Heart left ventricle (tissue), 16 donors: ENCODE measurements at regions not wholly inside any gene's neighbourhood (a gene's known extent, or its start where the extent isn't known, plus 50 kb on each side); places are given as distances from the start of the nearest gene placed in this dataset.

ENCODE experiments used
- ATAC-seq, 4 donors: fragments of 200-7000 bp; cut with Tn5 transposase; one replicate each; pipeline ENCODE4 v1.9.1; 2020 to 2022; ENCODE audit warnings: moderate library complexity in 4 of 4, mild to moderate bottlenecking in 3 of 4, moderate number of reproducible peaks in 1 of 4
- DNase-seq, 5 donors: peaks; one replicate each; pipeline ENCODE4 v3.0.0-alpha.2; 2020
- H3K27ac ChIP-seq, 12 donors: fragments of 200-600 bp; sonication (generic) in 4 of 12; one replicate each; pipeline versions ENCODE4 v1.5.0 to v1.8.0; 2016 to 2022; ENCODE audit warnings: mild to moderate bottlenecking in 2 of 12
- H3K27me3 ChIP-seq, 9 donors: fragments of 200-600 bp; sonication (generic) in 2 of 9; one replicate each; pipeline versions ENCODE4 v1.5.1 to v1.8.0; 2016 to 2022; ENCODE audit warnings: mild to moderate bottlenecking in 3 of 9
- H3K36me3 ChIP-seq, 9 donors: fragments of 200-600 bp; sonication (generic) in 2 of 9; one replicate each; pipeline versions ENCODE4 v1.5.0 to v1.8.0; 2018 to 2022; ENCODE audit warnings: mild to moderate bottlenecking in 2 of 9
- H3K4me1 ChIP-seq, 12 donors: fragments of 200-600 bp; sonication (generic) in 4 of 12; one replicate each; pipeline versions ENCODE4 v1.5.0 to v1.8.0; 2016 to 2022; ENCODE audit warnings: mild to moderate bottlenecking in 3 of 12
- H3K4me3 ChIP-seq, 12 donors: fragments of 200-600 bp; sonication (generic) in 4 of 12; one replicate each; pipeline versions ENCODE4 v1.5.0 to v1.8.0; 2017 to 2022; ENCODE audit warnings: mild to moderate bottlenecking in 9 of 12, moderate library complexity in 4 of 12
- H3K9me3 ChIP-seq, 12 donors: fragments of 200-600 bp; sonication (generic) in 4 of 12; one replicate each; pipeline versions ENCODE4 v1.5.0 to v1.8.0; 2016 to 2022; ENCODE audit warnings: mild to moderate bottlenecking in 1 of 12
- CTCF ChIP-seq, 12 donors: fragments of 200-600 bp; sonication (generic) in 4 of 12; IDR thresholded peaks; one replicate each; pipeline versions ENCODE4 v1.5.0 to v1.8.0; 2018 to 2022; ENCODE audit warnings: antibody characterized with exemption in 12 of 12, mild to moderate bottlenecking in 5 of 12
- POLR2A ChIP-seq, 2 donors: fragments of 450-650 bp; IDR thresholded peaks; one replicate each; pipeline ENCODE4 v1.6.1; 2017; ENCODE audit warnings: antibody characterized with exemption in 2 of 2, mild to moderate bottlenecking in 2 of 2, moderate library complexity in 2 of 2
- WGBS, 4 donors: extraction: QIAGEN DNeasy Blood & Tissue Kit in 2 of 4; methylation state at CpG; one replicate each; pipeline versions ENCODE4 v1.1.5 to v1.1.7; 2013 to 2018; 5-methylcytosine and 5-hydroxymethylcytosine counted together
- intact Hi-C, 10 donors: fragments of 100-400 bp; cut with DNase I; formaldehyde crosslinking; loops; one replicate each; pipeline versions ENCODE4 v1.11.1 to v1.14.2; 2022
- donor health status: ischemic (EF 13 %, LVEDD 7.1; RV severe dilation, severe dysfunction).
- donor health status: healthy with polysubstance abuse.
- donor health status: DM: no; HTN: yes; CAD: no.
- donor health status: DM: no; HTN: no; CAD: no.
- donor health status: ischemic (EF 25% LVEDD 6.9; RV normal size, moderate dysfunction).
- donor health status: ischemic (EF 25% LVEDD 5.7; RV mildly dilated, moderate dysfunction).
- donor health status: healthy.
- donor health status: DM: yes; HTN: yes; CAD: no.
- donor health status: ischemic (EF 35%, LVEDD 5.7; RV mildly dilated, moderate dysfunction).
- donor health status: nonischemic (EF 11% LVEDD 7.7; RV severe dilation, severe dysfunction).
- donor health status: DM: yes; HTN: yes; CAD: no.
- donor health status: PGD.
- donor health status: ischemic (EF 29% LVEDD 5.4; RV normal size, mild dysfunction).
- donor health status: nonischemic (EF 23%, LVEDD 6.1; RV moderate dilation, normal function).

- H3K27ac ChIP-seq: no peak overlapping the region
- DNase-seq (no peak), ATAC-seq (no peak)
- no peaks in the 10 kb centered on the region for H3K36me3 ChIP-seq
- H3K4me3 ChIP-seq: no peak overlapping the region
- no peaks in the 10 kb centered on the region for H3K4me1 ChIP-seq
- peaks cover 0 to 8% (median 0%) of the 10 kb centered on the region in 12 donors for H3K9me3 ChIP-seq
- intact Hi-C loops: no loop called here
- TF ChIP-seq POLR2A (IDR thresholded peaks at IDR 0.05) (no peak), CTCF (IDR thresholded peaks at IDR 0.05) (no peak)
- H3K27me3 ChIP-seq: no peaks in the 10 kb centered on the region
These were observed 176.0 kb upstream of the NT5E start for GRCh38 chr6:85273870-85274269.

GRCh38 chr6:85273046-85273445 is 176.8 kb upstream of the NT5E start:
- ATAC-seq (no peak), DNase-seq (no peak)
- no peaks in the 10 kb centered on the region for H3K27me3 ChIP-seq
- H3K36me3 ChIP-seq: no peaks in the 10 kb centered on the region
- peaks cover 0 to 8% (median 0%) of the 10 kb centered on the region in 12 donors for H3K9me3 ChIP-seq
- TF ChIP-seq CTCF (IDR thresholded peaks at IDR 0.05) (no peak), POLR2A (IDR thresholded peaks at IDR 0.05) (no peak)
- H3K4me3 ChIP-seq: no peak overlapping the region
- intact Hi-C loops: no loop called here
- 39 to 68% (median 59%) methylated on average over 4 of the region's 4 CpGs for WGBS, 4 donors
- H3K27ac ChIP-seq: no peak overlapping the region
- no peaks in the 10 kb centered on the region for H3K4me1 ChIP-seq

DNA sequence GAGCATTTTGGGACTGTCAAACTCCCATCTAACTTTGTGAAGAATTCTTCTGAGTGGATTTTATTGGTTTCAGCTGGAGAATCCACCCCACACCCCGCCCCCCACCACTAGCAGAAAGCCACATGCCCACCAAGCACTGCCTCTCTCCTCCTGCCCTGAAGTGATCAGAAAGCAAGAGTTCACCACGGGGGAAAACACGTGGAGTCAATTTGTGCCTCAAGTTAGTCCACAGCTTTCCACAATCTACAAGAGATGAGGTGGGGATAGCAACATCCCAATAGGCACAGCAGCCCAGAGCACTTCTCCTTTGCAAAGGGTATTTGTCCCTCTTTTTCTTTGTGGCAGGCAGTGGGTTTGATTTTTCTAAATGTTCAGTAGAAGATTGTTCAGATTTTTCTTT is 177.3 kb upstream of the NT5E start:
- H3K36me3 ChIP-seq: no peaks in the 10 kb centered on the region
- intact Hi-C loops: no loop called here
- H3K9me3 ChIP-seq: peaks cover 0 to 8% (median 0%) of the 10 kb centered on the region in 12 donors
- DNase-seq (no peak), ATAC-seq (no peak)
- no peaks in the 10 kb centered on the region for H3K4me1 ChIP-seq
- H3K27ac ChIP-seq: no peak overlapping the region
- H3K4me3 ChIP-seq: no peak overlapping the region
- TF ChIP-seq POLR2A (IDR thresholded peaks at IDR 0.05): no peak
- no peak for TF ChIP-seq CTCF (IDR thresholded peaks at IDR 0.05)
- 19 to 53% (median 37%) methylated on average over 3 of the region's 3 CpGs for WGBS, 4 donors
- H3K27me3 ChIP-seq: no peaks in the 10 kb centered on the region

DNA sequence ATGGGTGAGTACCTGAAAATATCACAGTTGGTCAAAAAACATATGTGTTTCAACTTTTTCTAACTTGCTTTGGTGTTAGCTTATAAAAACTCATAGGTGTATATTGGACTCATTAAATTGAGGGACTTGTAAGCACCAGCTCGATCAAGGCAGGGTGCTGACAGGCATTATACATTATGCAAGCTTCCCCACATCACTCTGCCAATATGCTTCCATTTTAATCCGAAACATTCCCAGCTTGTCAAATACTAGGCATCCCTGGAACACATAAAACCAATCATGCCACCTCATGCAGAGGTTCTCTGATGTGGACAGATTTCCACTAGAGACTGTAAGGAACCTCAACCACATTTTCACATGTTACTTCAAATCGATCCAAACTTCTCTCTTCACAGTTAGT is 187.3 kb upstream of the NT5E start:
- H3K4me1 ChIP-seq: no peaks in the 10 kb centered on the region
- 64 to 78% (median 67%) methylated on average over 3 of the region's 3 CpGs for WGBS, 4 donors
- DNase-seq: no peak
- TF ChIP-seq POLR2A (IDR thresholded peaks at IDR 0.05) (no peak), CTCF (IDR thresholded peaks at IDR 0.05) (no peak)
- no peaks in the 10 kb centered on the region for H3K36me3 ChIP-seq
- no peak overlapping the region for H3K27ac ChIP-seq
- peaks cover 0 to 4% (median 0%) of the 10 kb centered on the region in 12 donors for H3K9me3 ChIP-seq
- no peaks in the 10 kb centered on the region for H3K27me3 ChIP-seq
- intact Hi-C loops: no loop called here
- no peak overlapping the region for H3K4me3 ChIP-seq
- ATAC-seq: no peak
